Naive thymus-derived CD4-positive, alpha-beta T cell (primary cell): ENCODE measurements at regions not wholly inside any gene's neighbourhood (a gene's known extent, or its start where the extent isn't known, plus 50 kb on each side); places are given as distances from the start of the nearest gene placed in this dataset.
"Not testable (repeated sequence)": the region's sequence is repeated elsewhere in the genome, so short reads cannot be mapped to it uniquely, and the experiment has no call there.

Experiments used
- ATAC-seq: fragments of 150-1000 bp; cut with Tn5 transposase; 2 replicates; pipeline ENCODE4 v1.10.0; 2021; ENCODE audit warnings: mild to moderate bottlenecking, moderate library complexity
- CTCF ChIA-PET: fragments of 350-600 bp; sonication (Branson Sonifier 250); formaldehyde crosslinking; loops from one replicate; lab custom pipeline; 2021; ENCODE audit warnings: antibody characterized with exemption; lab: Charles Lee
- POLR2A ChIA-PET: fragments of 350-600 bp; sonication (Branson Sonifier 250); formaldehyde crosslinking; loops from one replicate; lab custom pipeline; 2021; ENCODE audit warnings: antibody characterized with exemption, inconsistent platforms; lab: Charles Lee
- DNase-seq, 9 donors: peaks; one replicate each; pipeline versions ENCODE4 v3.0.0 to v3.0.0-alpha.2; 2020 to 2022; ENCODE audit warnings: mixed read lengths in 1 of 9
- H3K27ac ChIP-seq: one replicate; pipeline ENCODE4 v1.7.0; 2013; ENCODE audit warnings: mild to moderate bottlenecking, low read depth, low read length, moderate library complexity
- H3K27me3 ChIP-seq, 2 donors: one replicate each; pipeline ENCODE4 v1.7.0; 2013; ENCODE audit warnings: low read length in 2 of 2, mild to moderate bottlenecking in 2 of 2, moderate library complexity in 2 of 2; ENCODE audit not compliant: control insufficient read depth in 2 of 2, insufficient read depth in 2 of 2
- H3K36me3 ChIP-seq, 3 experiments: 1 replicate in 2 of 3; 2 replicates in 1 of 3; pipeline ENCODE4 v1.7.0; 2013; ENCODE audit warnings: low read length in 3 of 3, mild to moderate bottlenecking in 3 of 3, moderate library complexity in 1 of 3; ENCODE audit not compliant: insufficient read depth in 3 of 3, control insufficient read depth in 2 of 3
- H3K4me1 ChIP-seq, 2 donors: one replicate each; pipeline ENCODE4 v1.7.0; 2013; ENCODE audit warnings: low read length in 2 of 2, mild to moderate bottlenecking in 2 of 2, moderate library complexity in 1 of 2; ENCODE audit not compliant: control insufficient read depth in 2 of 2, insufficient read depth in 2 of 2
- H3K4me3 ChIP-seq: 2 replicates; pipeline ENCODE4 v1.7.0; 2013; ENCODE audit warnings: mild to moderate bottlenecking, low read length
- H3K9me3 ChIP-seq, 3 experiments: 1 replicate in 2 of 3; 2 replicates in 1 of 3; pipeline ENCODE4 v1.7.0; 2013; ENCODE audit warnings: low read length in 3 of 3; ENCODE audit not compliant: control insufficient read depth in 2 of 3
- H3K27ac Mint-ChIP-seq, 9 donors: one replicate each; pipeline ENCODE4 v1.8.0; 2020 to 2022; ENCODE audit warnings: mixed read lengths in 9 of 9, mild to moderate bottlenecking in 8 of 9, moderate library complexity in 5 of 9, inconsistent platforms in 2 of 9
- H3K27me3 Mint-ChIP-seq, 5 donors: one replicate each; pipeline ENCODE4 v1.8.0; 2021 to 2022; ENCODE audit warnings: mixed read lengths in 5 of 5, mild to moderate bottlenecking in 1 of 5
- H3K36me3 Mint-ChIP-seq, 5 donors: one replicate each; pipeline ENCODE4 v1.8.0; 2020 to 2022; ENCODE audit warnings: mixed read lengths in 5 of 5, mild to moderate bottlenecking in 3 of 5, inconsistent platforms in 1 of 5
- H3K4me1 Mint-ChIP-seq, 7 donors: one replicate each; pipeline ENCODE4 v1.8.0; 2020 to 2022; ENCODE audit warnings: mixed read lengths in 7 of 7, mild to moderate bottlenecking in 3 of 7, inconsistent platforms in 1 of 7
- H3K4me3 Mint-ChIP-seq, 10 donors: one replicate each; pipeline ENCODE4 v1.8.0; 2020 to 2022; ENCODE audit warnings: mild to moderate bottlenecking in 10 of 10, mixed read lengths in 10 of 10, moderate library complexity in 6 of 10, inconsistent platforms in 2 of 10
- H3K9me3 Mint-ChIP-seq, 11 donors: one replicate each; pipeline ENCODE4 v1.8.0; 2020 to 2022; ENCODE audit warnings: mixed read lengths in 11 of 11, mild to moderate bottlenecking in 4 of 11, inconsistent platforms in 1 of 11, moderate library complexity in 1 of 11
- intact Hi-C, 2 donors: fragments of 100-400 bp; cut with micrococcal nuclease; formaldehyde crosslinking; loops; one replicate each; pipeline ENCODE4 v1.15.1; 2023

DNA sequence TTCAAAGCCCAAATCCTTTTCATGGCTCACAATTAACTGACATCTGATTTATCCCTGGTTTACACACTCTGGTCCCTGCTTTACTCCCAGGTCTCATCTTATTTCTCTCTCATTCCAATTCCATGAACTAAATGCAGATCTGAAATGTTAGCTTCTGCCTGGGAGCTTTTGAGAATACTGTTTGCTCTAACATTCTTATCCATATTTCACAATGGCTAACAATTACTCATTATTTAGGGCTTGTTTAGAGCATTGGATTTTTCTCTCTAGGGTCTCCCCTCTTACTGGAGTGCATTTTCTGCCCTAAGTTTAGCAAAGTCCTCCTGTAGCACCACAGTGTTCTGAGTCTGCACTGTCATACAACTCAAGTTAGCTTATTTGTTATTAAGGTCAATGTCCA is 121.5 kb upstream of the HCRTR2 start:
- intact Hi-C loops, result no loop called here
- no peak for ATAC-seq
- POLR2A ChIA-PET, result no interaction called here
- Mint-ChIP-seq H3K4me1 (no peaks in the 10 kb centered on the region), H3K9me3 (peaks cover 0 to 29% (median 7%) of the 10 kb centered on the region in 11 donors), H3K4me3 (no peak overlapping the region), H3K27me3 (no peaks in the 10 kb centered on the region), H3K36me3 (no peaks in the 10 kb centered on the region), H3K27ac (no peak overlapping the region)
- CTCF ChIA-PET, result no interaction called here
- Histone ChIP-seq H3K4me3 (no peak overlapping the region), H3K4me1 (no peaks in the 10 kb centered on the region), H3K9me3 (no peaks in the 10 kb centered on the region), H3K27ac (no peak overlapping the region), H3K27me3 (no peaks in the 10 kb centered on the region), H3K36me3 (no peaks in the 10 kb centered on the region)
- DNase-seq, result no peak

DNA sequence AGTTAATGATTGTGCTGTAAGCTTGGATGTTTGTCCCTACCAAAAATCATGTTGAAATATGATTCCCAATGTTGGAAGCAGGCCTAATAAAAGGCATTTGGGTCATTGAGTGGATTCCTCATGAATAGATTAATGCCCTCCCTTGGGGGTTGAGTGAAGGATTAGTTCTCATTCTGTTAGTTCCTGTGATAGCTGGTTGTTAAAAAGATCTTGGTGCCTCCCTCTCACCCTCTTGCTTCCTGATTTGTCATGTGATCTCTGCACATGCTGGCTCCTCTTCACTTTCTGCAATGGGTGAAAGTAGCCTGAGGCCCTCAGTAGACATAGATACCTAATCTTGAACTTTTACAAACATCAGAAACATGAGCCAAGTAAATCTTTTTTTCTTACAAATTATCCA is 115.6 kb upstream of the HCRTR2 start:
- Histone ChIP-seq H3K9me3 (peaks cover 0 to 5% (median 0%) of the 10 kb centered on the region in 3 experiments), H3K27me3 (no peaks in the 10 kb centered on the region), H3K27ac (no peak overlapping the region), H3K36me3 (no peaks in the 10 kb centered on the region), H3K4me3 (no peak overlapping the region), H3K4me1 (no peaks in the 10 kb centered on the region)
- H3K4me3 Mint-ChIP-seq, result no peak overlapping the region
- ChIA-PET CTCF (no interaction called here), POLR2A (no interaction called here)
- no peak overlapping the region for H3K27ac Mint-ChIP-seq
- no peaks in the 10 kb centered on the region for H3K36me3 Mint-ChIP-seq
- intact Hi-C loops, result no loop called here
- no peak for ATAC-seq
- no peaks in the 10 kb centered on the region for H3K27me3 Mint-ChIP-seq
- peaks cover 7 to 47% (median 10%) of the 10 kb centered on the region in 11 donors for H3K9me3 Mint-ChIP-seq
- no peaks in the 10 kb centered on the region for H3K4me1 Mint-ChIP-seq
- no peak for DNase-seq

DNA sequence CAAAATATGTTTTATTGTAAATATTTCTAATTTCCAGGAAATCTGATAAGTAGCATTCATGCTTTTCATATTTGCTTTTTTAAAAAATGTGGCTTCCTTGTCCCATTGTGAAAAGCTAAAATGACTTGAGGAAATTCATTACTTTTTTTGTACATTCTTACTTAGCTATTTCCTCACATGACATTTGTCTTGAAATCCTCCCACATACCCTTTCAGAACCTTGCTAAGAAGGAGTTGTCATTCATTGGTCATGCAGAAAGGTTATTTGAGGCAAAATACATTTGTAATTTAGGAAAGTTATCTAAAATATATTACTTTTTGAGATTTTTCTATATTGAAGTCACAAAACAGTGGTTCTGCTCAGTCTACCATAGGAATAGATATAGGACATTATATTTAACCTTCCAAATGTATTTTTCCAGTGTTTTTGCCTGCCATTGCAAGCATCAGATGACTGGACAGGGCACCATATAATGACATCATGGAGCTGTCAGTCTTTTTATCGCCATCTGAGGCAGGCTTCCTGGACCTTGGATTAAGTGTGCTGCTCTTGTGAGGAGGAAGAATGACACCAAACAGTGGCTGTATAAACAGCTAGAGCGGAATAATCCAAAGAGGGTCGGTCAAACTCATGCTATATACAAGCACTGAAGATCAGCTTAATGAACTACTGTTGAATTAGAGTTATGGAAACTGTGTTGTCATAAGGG is 109.4 kb upstream of the HCRTR2 start:
- Mint-ChIP-seq H3K27me3 (no peaks in the 10 kb centered on the region), H3K4me3 (no peak overlapping the region), H3K36me3 (no peaks in the 10 kb centered on the region), H3K4me1 (no peaks in the 10 kb centered on the region), H3K27ac (no peak overlapping the region), H3K9me3 (peaks cover 1 to 29% (median 8%) of the 10 kb centered on the region in 11 donors)
- ATAC-seq (no peak), DNase-seq (no peak)
- peaks cover 0 to 5% (median 0%) of the 10 kb centered on the region in 3 experiments for H3K9me3 ChIP-seq
- no peaks in the 10 kb centered on the region for H3K4me1 ChIP-seq
- POLR2A ChIA-PET, result no interaction called here
- H3K36me3 ChIP-seq, result no peaks in the 10 kb centered on the region
- CTCF ChIA-PET, result no interaction called here
- intact Hi-C loops, result no loop called here
- no peak overlapping the region for H3K27ac ChIP-seq
- no peaks in the 10 kb centered on the region for H3K27me3 ChIP-seq
- H3K4me3 ChIP-seq, result no peak overlapping the region

DNA sequence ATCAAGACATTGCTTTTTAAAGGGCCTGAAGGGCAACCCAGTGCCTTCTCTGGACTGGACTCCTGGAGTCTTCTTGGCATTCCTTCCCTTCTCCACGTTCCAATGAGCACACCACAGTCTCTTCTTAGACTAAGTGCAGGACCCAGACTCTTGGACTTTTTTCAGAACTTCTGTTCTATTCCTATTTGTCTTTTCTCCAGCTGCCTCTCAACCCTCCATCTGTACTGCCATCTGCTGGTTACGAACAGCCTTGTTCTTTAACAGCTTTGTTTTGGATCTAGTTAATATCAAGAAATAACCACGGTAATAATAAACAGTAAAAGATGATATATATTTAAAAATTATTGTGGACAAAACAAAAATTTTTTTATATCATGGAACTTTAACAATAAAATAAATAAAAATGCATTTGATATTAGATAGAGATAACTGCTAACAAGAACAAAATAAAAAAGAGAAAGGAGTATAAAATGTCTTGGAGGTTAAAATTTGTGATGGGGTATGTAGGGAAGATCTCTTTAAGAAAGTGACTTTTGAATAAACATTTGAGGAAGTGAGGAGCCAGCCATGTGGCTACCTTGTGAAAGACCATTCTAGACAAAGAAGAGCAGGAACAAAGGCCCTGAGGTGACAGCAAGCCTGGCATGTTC is 105.1 kb upstream of the HCRTR2 start:
- intact Hi-C loops, result loop anchor here in 1 of 2 donors (2.0 kb wide), 1 partner anchor 352 kb away; no protein-coding TSS in a partner anchor
- DNase-seq, result no peak

DNA sequence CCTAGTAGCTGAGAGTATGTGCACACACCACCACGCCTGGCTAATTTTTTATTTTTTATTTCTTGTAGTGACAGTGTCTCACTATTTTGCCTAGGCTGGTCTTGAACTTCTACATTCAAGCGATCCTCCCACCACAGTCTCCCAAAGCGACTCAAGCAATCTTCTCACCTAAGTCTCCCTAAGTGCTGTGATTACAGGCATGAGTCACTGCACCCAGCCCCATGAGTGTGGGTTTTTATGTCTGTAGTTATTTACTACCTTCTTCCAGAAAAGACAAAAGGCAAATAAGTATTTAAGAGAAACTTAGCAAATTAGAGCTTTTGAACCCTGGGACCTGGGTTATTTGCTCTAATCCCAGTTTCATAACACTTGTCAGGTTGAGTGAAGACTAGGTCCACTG is 92.3 kb upstream of the HCRTR2 start:
- Histone ChIP-seq H3K27ac (no peak overlapping the region), H3K36me3 (no peaks in the 10 kb centered on the region), H3K4me1 (no peaks in the 10 kb centered on the region), H3K27me3 (no peaks in the 10 kb centered on the region), H3K9me3 (no peaks in the 10 kb centered on the region), H3K4me3 (no peak overlapping the region)
- Mint-ChIP-seq H3K36me3 (no peaks in the 10 kb centered on the region), H3K9me3 (peaks cover 0 to 32% (median 5%) of the 10 kb centered on the region in 11 donors), H3K4me3 (no peak overlapping the region), H3K27ac (no peak overlapping the region), H3K4me1 (no peaks in the 10 kb centered on the region), H3K27me3 (no peaks in the 10 kb centered on the region)
- intact Hi-C loops, result no loop called here
- ChIA-PET CTCF (no interaction called here), POLR2A (no interaction called here)
- DNase-seq, result no peak
- no peak for ATAC-seq

More for the DNA sequence above, 105.1 kb upstream of the HCRTR2 start:
- POLR2A ChIA-PET, result no interaction called here
- Histone ChIP-seq H3K36me3 (no peaks in the 10 kb centered on the region), H3K27ac (no peak overlapping the region), H3K27me3 (no peaks in the 10 kb centered on the region), H3K4me3 (no peak overlapping the region), H3K4me1 (no peaks in the 10 kb centered on the region), H3K9me3 (no peaks in the 10 kb centered on the region)
- no peak overlapping the region for H3K27ac Mint-ChIP-seq
- no peaks in the 10 kb centered on the region for H3K27me3 Mint-ChIP-seq
- H3K4me3 Mint-ChIP-seq, result no peak overlapping the region
- no peaks in the 10 kb centered on the region for H3K4me1 Mint-ChIP-seq
- no peak for ATAC-seq
- CTCF ChIA-PET, result no interaction called here
- H3K9me3 Mint-ChIP-seq, result peaks cover 0 to 24% (median 5%) of the 10 kb centered on the region in 11 donors
- H3K36me3 Mint-ChIP-seq, result no peaks in the 10 kb centered on the region

DNA sequence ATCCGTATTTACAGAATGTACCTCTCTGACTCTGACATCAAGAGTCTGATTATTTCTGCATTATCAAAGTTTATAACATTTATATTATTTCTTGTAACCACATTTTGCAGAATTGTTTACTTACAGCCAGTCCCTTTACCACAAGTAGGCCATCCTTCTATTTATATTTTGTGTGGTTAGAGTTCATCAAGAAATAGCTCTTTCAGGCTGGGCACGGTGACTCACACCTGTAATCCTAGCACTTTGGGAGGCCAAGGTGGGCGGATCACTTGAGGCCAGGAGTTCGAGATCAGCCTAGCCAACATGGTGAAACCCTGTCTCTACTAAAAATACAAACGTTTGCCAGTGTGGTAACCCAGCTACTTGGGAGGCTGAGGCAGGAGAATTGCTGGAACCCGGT is 86.3 kb upstream of the HCRTR2 start:
- not testable (repeated sequence) for H3K27me3 ChIP-seq, H3K27ac ChIP-seq, H3K27me3 Mint-ChIP-seq

DNA sequence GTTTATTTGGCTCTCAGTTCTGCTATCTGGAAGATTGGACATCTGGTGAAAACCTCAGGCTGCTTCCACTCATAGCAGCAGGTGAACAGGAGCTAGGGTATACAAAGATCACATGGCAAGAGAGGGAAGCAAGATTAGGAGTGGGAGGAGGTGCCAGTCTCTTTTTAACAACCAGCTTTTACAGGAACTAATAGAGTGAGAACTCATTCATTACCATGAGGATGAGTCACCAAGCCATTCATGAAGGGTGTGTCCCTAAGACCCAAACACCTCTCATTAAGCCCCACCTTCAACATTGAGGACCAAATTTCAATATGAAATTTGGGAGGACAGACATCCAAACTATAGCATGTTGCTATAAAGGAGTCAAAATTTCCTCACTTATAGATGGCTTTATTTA is 85.4 kb upstream of the HCRTR2 start:
- no peak overlapping the region for H3K4me3 Mint-ChIP-seq

More for the DNA sequence above, 86.3 kb upstream of the HCRTR2 start:
- peaks cover 3 to 40% (median 12%) of the 10 kb centered on the region in 11 donors for H3K9me3 Mint-ChIP-seq
- ATAC-seq, H3K27ac Mint-ChIP-seq, H3K4me1 Mint-ChIP-seq, H3K9me3 ChIP-seq, H3K4me3 Mint-ChIP-seq, H3K4me1 ChIP-seq, H3K4me3 ChIP-seq, H3K36me3 ChIP-seq, H3K36me3 Mint-ChIP-seq, intact Hi-C loops, DNase-seq, POLR2A ChIA-PET: not testable (repeated sequence)
- CTCF ChIA-PET, result interaction anchor here (0.6 kb wide), 1 partner anchor 93 kb away, joined by 3 read pairs; no protein-coding TSS in a partner anchor

More for the DNA sequence above, 85.4 kb upstream of the HCRTR2 start:
- Histone ChIP-seq H3K27ac (no peak overlapping the region), H3K9me3 (no peaks in the 10 kb centered on the region), H3K4me1 (no peaks in the 10 kb centered on the region), H3K4me3 (no peak overlapping the region), H3K27me3 (no peaks in the 10 kb centered on the region), H3K36me3 (no peaks in the 10 kb centered on the region)
- Mint-ChIP-seq H3K27ac (no peak overlapping the region), H3K27me3 (no peaks in the 10 kb centered on the region), H3K9me3 (peaks cover 3 to 40% (median 13%) of the 10 kb centered on the region in 11 donors), H3K36me3 (no peaks in the 10 kb centered on the region), H3K4me1 (no peaks in the 10 kb centered on the region)
- ChIA-PET POLR2A (no interaction called here), CTCF (no interaction called here)
- DNase-seq, result no peak
- no peak for ATAC-seq
- intact Hi-C loops, result no loop called here
